ENCODE measurements at regions not wholly inside any gene's neighbourhood (a gene's known extent, or its start where the extent isn't known, plus 50 kb on each side); places are given as distances from the start of the nearest gene placed in this dataset.

- no peak for DNase-seq (ENCODE audit: low read depth in 2 of 2)
Measured at GRCh38 chrY:7465185-7465621, 553.7 kb upstream of the AMELY start.

- no peak for DNase-seq (ENCODE audit: low read depth in 2 of 2)
Measured at GRCh38 chrY:7464742-7465141, 553.2 kb upstream of the AMELY start.

- no peak for DNase-seq (ENCODE audit: low read depth in 2 of 2)
Measured at GRCh38 chrY:7463711-7464110, 552.2 kb upstream of the AMELY start.

DNA sequence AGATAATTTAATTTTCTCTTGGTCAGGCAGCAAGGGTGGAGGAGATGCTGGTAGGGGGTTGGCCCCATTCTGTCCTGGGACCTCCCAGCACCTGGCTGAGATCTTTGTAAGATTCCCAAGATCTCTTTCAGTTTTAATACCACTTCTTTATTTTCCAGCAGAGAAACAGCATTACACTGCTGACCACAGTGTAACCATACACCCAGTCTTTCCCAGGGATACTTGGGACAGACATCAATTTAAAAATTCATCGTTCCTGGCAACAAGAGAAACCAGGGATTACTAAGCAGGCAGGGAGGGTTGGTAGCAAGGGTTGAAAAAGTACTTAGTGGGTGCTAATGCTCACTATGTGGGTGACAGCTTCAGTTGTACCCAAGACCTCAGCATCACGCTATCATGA lies 551.6 kb upstream of the AMELY start:
- no peak for DNase-seq (ENCODE audit: low read depth in 2 of 2)

DNA sequence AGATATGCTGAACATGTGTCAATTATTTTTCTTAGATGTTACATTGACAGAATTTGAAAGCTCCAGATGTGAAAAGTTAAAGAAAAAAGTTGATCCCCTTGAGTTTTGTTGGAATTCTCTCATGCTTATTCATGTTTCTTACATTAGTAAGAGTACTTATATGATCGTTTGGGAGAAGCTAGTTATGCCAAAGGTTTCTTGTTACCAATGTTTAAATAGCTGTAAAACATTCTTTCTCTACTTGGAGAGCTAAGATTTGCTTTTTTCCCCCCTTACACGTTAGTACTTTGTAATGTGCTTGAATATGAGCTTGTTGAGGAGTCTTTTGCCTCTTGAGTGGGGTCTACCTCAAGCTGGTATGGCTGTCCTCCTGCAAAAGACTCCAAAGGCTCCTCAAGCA lies 551.1 kb upstream of the AMELY start:
- no peak for DNase-seq (ENCODE audit: low read depth in 2 of 2)

DNA sequence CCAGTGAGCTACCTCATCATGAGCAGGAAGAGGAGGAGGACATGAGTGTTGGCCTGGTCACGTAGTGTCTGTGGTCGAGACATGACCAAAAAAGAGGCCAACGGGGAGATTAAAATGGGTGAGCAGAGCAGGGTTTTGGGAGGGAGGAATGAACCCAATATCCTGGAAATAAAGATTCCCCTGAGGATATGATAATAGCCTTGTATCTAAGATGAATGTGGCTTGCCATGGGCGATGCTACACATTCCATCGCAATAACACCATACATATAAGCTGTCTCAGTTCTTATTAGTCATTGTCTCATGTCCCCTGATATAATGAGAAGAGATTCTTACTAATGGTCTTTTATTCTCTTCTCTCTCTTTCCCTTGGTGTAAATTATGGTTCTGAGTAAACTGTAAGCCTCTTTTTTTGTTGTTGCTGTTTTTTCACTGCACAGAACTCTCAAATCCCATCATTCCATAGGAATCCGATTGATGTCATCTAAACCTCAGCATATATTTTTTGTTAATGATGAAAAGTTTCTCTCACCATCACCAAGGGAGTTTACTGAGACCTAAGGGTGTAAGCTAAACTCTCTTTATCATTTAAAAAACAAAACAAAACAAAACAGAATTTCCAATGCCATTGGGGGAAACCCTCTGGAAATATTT lies 550.4 kb upstream of the AMELY start:
- DNase-seq (ENCODE audit: low read depth in 2 of 2) = no peak

GRCh38 chrY:7459802-7460201 lies 548.2 kb upstream of the AMELY start:
- no peak for DNase-seq (ENCODE audit: low read depth in 2 of 2)

DNA sequence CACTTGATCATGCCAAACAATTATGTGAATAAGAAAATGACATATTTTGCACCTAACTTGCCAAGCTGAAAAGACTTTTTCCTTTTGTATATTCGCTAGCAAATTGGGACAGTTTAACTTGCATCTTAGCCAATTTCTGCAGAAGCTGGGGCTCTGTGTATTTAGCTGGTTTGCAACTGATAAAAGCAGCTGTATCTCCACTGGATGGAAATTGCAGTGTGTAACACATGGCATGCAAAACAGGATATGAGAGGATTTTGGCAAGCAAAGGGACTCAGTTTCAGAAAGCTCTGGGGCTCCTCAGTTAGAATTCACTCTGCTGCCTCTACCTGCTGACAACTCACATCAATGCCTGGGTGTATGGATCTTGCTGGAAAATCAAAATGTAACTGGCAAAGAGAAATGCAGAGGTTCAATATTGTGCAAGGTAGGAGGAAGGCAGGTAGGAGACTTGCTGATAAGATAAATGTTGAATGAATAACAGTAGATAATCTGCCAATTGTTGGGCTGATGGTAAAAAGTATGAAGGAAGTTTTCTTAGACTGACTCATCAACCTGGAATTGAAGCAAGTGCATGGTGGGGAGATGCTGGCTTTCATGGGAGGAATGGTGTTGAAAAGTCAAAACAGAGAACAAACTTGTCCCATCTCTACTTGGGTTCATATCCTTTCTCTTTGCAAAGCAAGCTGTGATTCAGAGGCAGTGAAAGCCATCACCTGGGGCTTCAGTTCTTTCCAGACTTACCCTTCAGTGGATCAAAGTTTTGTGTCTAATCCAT lies 546.9 kb upstream of the AMELY start:
- DNase-seq (ENCODE audit: low read depth in 2 of 2) = no peak

GRCh38 chrY:7457286-7458015 lies 545.9 kb upstream of the AMELY start:
- no peak for DNase-seq (ENCODE audit: low read depth in 2 of 2)

- no peak for DNase-seq (ENCODE audit: low read depth in 2 of 2)
Measured at GRCh38 chrY:7455626-7456025, 544.1 kb upstream of the AMELY start.

DNA sequence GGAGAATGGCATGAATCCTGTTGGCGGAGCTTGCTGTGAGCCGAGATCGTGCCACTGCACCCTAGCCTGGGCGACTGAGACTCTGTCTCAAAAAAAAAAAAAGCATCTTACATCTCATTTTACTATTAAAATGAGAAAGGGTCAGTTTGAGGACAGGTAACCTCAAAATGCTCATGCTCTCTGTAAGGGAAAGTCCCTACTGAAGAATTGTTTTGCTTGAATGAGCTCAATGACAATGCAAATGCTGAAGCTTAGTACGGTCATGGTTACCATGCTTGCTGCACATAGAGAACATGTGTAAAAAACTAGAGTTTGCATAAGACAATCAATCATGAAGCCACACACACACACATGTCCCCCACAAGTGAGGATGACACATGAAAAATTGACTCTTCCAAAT lies 541.8 kb upstream of the AMELY start:
- no peak for DNase-seq (ENCODE audit: low read depth in 2 of 2)

- DNase-seq (ENCODE audit: low read depth in 2 of 2) = no peak
Measured at GRCh38 chrY:7452246-7452645, 540.7 kb upstream of the AMELY start.

- no peak for DNase-seq (ENCODE audit: low read depth in 2 of 2)
Measured at GRCh38 chrY:7449860-7450259, 538.3 kb upstream of the AMELY start.

DNA sequence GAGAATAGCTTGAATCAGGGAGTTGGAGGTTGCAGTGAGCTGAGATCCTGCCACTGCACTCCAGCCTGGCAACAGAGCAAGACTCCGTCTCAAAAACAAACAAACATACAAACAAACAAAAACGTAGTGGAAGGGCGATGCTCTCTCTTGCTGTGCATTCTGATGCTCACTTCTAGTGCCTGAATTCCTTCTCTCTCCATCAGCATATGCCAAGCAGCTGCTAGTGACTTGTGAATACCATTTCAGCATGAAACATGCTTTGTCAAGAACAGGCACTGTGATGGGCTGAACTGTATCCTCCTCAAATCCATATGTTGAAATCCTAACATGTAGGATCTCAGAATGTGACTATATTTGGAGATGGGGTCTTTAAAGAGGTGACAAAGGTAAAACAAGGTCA lies 537.1 kb upstream of the AMELY start:
- no peak for DNase-seq (ENCODE audit: low read depth in 2 of 2)

DNA sequence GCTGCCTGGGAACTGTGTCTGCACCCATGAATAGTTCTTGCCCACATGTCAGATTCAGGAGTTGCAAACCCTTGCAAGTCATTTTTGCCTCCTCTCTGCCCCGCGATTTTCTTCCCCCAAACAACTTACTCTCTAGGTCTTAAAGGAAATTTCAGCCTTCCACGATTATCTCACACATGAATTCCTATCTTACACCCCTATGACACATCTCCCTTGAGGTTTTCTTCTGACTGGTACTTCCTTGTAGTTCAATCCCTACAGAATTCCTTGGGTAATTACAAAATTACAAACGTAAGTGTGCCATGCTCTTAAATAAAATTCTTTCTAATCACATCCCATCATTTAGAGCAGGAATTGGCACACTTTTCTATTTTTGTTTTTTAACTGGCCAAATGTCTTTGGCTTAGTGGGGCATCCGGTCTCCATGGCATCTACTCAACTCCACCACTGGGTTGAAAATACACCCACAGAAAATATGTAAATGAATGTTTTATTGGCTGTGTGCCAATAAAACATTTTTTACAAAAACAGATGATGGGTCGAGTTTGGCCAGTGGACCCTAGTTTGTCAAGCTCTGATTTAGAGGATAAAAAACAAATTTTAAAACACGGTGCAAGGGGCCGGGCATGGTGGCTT lies 536.4 kb upstream of the AMELY start:
- DNase-seq (ENCODE audit: low read depth in 2 of 2) = no peak

DNA sequence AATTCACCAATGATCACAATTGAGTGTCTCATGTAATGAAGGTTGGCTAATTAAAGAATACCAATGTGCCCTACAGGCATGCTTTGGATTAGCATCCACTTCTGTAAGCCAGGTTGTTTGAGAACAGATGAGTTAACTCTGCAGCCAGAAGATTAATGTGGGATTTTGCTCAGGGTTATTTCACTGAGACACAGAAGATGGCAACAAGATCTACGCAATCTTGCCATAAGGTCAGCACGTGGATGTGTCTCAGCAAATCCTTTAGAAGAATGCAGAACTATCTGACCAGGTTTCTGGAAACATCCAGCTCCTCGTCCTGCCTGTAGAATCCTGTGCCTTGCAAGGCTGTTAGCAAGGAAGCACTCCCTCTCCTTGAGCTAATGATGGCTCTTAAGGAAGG lies 532.6 kb upstream of the AMELY start:
- DNase-seq (ENCODE audit: low read depth in 2 of 2) = no peak

DNA sequence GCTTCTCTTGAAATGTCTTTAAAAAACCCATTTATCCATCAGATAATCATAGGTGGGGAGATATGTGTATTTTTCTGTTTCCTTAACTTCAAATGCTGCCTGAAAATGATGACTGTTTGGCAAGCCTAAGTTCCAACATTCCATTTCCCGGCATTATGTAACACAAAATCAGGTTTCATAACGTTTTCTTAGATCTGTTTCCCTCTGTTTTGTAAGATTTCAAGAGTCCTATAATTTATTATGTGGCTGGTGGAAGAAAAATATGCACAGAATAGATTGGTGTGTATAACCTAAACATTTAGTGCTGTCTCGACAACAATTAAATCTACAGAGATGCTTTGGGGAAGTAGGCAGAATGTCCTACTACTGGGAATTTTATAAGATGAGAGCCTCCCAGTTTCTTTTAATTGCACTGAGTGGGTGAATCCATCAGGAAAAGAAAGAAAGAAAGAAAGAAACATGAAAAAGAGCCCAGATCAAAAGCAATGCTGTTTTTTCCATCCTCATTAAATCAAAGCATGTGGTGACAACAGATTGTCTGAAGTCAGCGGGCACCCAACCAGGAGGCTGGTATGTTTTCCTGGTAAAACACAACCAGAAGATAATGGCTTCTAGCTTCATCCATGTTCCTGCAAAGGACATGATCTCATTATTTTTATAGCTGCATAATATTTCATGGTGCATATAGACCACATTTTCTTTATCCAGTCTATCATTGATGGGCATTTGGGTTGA lies 529.4 kb upstream of the AMELY start:
- DNase-seq (ENCODE audit: low read depth in 2 of 2) = no peak

GRCh38 chrY:7437086-7437485 lies 525.5 kb upstream of the AMELY start:
- no peak for DNase-seq (ENCODE audit: low read depth in 2 of 2)

- DNase-seq (ENCODE audit: low read depth in 2 of 2) = no peak
Measured at GRCh38 chrY:7433817-7434809, 522.6 kb upstream of the AMELY start.

DNA sequence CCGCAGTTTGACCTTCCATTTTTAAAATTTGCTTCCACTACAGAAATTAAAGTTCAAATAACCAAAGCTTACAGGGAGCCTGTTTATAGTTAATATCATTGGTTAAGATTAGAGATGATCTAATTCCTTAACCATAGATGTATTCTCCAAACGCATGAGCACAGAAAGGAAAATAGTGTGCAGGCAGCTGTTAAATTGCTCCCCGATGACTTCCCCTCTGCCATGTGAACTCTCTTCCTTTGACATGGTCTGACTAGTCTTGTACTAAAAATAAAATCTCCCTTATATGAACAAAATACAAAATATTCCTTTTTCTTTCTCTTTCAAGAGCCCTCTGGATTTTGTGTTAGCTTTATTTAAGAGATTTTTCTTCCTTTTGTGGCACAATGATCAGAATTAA lies 507.6 kb upstream of the AMELY start:
- no peak for DNase-seq (ENCODE audit: low read depth in 2 of 2)
